ENCODE measurements at regions not wholly inside any gene's neighbourhood (a gene's known extent, or its start where the extent isn't known, plus 50 kb on each side); places are given as distances from the start of the nearest gene placed in this dataset.
A peak's percentile ranks its signal among the peaks of the same experiment; 100 is the strongest.
"Not testable (repeated sequence)": the region's sequence is repeated elsewhere in the genome, so short reads cannot be mapped to it uniquely, and the experiment has no call there.

- DNase-seq (ENCODE audit: low spot score): not testable (repeated sequence)
Observed at GRCh38 chr5:38678697-38679096, 122.3 kb upstream of the LIFR start.

- DNase-seq (ENCODE audit: low spot score): no peak
Observed at GRCh38 chr5:38680094-38680825, 123.8 kb upstream of the LIFR start.

DNA sequence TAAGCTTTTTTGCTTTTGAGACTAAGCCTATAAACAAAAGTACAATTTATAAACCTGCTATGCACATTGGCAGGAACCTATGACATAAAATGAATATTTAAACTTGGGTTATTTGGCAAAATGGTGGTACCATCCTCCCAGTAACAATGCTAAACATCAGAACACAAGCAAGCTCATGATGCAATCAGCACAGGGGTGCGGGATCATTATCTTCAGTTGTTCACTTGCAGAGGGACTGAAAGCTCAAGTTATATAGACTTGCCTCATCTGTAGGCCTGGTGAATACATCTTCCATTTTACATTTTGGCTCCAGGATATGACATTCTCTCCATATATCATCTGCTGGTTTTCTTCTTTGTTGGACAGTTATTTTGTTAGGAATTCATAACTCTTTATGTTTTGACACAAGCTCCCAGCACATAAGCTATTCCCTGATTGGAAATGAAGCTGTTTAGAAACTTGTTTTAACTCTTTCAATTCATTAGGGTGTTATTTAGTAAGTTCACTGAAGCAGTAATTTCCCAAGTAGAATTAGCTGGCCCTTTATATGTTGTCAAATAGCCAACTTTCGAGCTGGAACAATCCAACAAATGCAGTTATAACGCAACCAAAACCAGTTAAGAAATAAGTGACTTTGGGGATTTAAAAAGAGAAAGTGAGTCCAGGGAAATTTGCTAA is 124.7 kb upstream of the LIFR start:
- DNase-seq (ENCODE audit: low spot score): no peak

- no peak for DNase-seq (ENCODE audit: low spot score)
Observed at GRCh38 chr5:38681966-38682365, 125.5 kb upstream of the LIFR start.

GRCh38 chr5:38686658-38687057 is 130.2 kb upstream of the LIFR start:
- DNase-seq (ENCODE audit: low spot score): no peak

DNA sequence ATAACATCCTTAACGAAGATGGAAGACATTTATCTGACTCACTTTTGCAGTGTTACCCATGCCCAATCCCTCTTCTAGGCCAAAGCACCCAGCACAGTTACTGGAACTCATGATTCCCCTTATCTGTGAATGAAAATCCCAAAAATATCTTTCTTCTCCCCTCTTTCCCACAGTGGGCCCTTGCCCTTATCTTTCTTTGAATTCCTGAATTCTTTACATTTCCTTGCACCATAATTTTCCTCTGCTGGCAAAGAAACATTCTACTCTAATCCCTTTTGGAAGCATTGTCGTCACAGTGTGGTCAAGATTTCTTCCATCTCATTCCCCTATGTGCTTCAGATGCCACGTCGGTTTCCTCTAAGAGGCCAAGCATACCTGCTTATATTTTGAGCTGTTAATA is 135.9 kb upstream of the LIFR start:
- DNase-seq (ENCODE audit: low spot score): no peak

GRCh38 chr5:38692781-38693527 is 136.5 kb upstream of the LIFR start:
- DNase-seq (ENCODE audit: low spot score): no peak

DNA sequence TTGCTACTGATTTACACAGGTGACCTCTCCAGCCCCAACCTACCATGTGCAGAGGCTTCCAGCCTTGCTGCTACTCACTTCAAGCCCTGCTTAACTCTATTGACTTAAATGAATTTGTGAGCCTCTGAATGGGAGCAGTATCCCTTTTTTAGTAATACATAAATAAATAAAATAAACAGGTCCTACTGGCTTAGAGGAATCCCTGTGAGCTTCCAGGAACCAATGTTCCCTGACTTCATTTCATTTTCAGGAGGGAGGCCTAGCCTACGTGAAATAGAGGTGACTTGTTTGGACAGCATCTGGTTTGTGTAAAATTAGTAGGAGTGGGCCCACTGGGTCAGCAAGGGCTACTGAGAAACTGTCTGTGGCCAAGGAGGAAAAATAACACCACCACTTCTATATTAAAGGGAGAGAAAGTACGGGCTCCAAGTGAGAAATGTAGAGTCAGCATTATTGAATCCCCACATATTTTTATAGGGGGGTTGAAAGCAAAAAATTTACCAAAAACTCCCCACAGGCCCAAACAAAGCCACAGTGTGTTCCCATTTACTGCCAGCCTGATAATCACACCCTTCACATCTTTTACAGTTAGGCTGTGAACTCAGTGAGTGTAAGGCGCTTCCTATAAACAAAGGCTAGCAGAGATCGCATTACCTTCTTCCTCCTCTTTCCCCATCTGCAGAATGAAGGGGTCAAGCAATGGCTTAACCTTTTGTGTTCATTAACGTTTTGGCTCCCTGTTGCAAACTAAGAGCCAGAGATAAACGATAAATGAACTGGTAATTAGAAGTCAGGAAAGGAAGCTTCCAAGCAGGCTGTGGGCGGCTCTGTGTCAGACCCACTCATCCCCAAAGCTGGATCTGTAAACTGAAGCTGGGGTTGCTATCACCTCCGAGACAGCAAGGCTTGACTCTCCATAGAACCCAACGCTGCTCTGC is 138.8 kb upstream of the LIFR start:
- DNase-seq (ENCODE audit: low spot score): no peak

- peak; percentile 24 for DNase-seq (ENCODE audit: low spot score)
Observed at GRCh38 chr5:38697013-38697412, 140.6 kb upstream of the LIFR start.

DNA sequence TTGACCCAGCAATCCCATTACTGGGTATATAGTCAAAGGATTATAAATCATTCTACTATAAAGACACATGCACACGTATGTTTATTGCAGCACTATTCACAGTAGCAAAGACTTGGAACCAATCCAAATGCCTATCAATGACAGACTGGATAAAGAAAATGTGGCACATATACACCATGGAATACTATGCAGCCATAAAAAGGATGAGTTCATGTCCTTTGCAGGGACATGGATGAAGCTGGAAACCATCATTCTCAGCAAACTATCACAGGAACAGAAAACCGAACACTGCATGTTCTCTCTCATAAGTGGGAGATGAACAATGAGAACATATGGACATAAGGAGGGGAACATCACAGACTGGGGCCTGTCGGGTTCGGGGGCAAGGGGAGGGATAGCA is 140.3 kb upstream of the OSMR start:
- not testable (repeated sequence) for DNase-seq (ENCODE audit: low spot score)

DNA sequence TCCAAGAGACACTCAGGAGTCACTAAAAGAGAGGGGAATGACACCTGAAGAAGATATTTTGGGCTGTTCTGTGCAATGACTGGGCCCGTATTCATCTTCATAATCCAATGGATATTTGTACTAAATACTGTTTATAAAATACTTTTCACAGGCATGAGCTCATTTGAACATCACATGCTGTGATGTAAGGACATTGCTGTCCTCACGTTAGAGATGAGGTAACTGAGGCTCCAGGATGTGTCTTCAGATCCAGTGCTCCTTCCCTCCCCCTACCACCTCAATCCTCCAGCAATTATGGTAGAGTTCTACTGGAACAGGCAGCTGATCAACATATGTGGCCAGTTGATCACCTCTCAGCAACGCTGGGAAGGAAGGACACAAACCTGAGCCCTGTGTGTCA is 139.4 kb upstream of the OSMR start:
- no peak for DNase-seq (ENCODE audit: low spot score)

GRCh38 chr5:38707352-38708210 is 138.2 kb upstream of the OSMR start:
- DNase-seq (ENCODE audit: low spot score): no peak

- DNase-seq (ENCODE audit: low spot score): no peak
Observed at GRCh38 chr5:38709678-38710306, 136.0 kb upstream of the OSMR start.

DNA sequence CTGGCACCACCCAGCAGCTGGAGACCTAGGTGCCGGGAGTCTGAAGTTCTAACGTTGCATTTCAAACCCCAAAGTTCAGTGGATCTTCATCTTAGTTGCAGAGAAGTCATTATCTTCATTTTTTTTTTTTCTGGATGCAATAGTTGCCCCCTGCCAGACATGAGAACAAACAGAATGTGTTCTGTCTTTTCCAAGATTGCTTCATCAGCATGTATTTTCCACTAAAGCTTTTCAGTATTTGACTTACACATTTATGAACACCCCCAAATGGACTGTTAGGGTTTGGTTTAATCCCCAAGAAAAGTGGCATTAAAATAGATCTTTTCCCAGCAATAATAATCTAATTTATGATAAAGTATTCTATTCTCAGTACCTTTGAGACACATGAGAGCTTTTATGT is 135.2 kb upstream of the OSMR start:
- no peak for DNase-seq (ENCODE audit: low spot score)

GRCh38 chr5:38712391-38712790 is 133.4 kb upstream of the OSMR start:
- no peak for DNase-seq (ENCODE audit: low spot score)

DNA sequence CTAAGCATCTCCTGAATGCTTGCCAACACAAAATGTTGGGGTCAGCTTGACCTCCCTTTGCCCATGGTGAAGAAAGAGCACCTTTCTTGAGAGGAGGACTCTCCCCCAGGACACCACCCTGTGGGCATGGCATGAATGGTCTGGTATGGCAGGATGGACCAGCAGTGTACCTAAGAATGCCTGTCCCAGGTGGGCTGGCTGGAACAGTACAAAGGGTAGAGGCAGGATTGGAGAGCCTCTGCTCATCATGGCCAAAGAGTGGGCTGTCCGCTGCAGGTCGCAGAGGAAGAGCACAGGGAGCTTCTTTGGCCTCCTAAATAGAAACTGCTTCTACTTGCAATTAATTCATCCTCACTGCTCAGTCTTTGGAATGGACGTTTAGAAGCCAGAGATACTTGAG is 131.6 kb upstream of the OSMR start:
- no peak for DNase-seq (ENCODE audit: low spot score)

- no peak for DNase-seq (ENCODE audit: low spot score)
Observed at GRCh38 chr5:38714703-38715355, 131.0 kb upstream of the OSMR start.

DNA sequence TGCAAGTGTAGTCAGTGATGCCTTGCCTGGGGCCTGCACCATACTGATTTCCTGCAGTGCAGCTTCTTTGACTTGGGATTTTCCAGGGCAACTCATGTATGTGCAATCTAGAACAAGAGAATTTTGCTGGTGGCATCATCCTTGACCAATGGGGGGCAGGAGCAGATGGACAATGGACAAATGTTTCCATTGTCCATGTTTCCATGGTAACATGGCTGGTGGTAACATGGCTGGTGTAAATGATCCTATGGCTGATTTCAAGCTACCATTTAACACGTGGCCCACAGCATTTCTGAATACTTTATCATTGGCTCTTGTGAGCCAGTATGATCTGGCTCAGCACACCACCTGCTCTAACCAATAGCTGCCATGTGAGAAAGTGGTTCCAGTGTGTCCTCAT is 130.1 kb upstream of the OSMR start:
- DNase-seq (ENCODE audit: low spot score): no peak

GRCh38 chr5:38716516-38716915 is 129.3 kb upstream of the OSMR start:
- DNase-seq (ENCODE audit: low spot score): no peak

DNA sequence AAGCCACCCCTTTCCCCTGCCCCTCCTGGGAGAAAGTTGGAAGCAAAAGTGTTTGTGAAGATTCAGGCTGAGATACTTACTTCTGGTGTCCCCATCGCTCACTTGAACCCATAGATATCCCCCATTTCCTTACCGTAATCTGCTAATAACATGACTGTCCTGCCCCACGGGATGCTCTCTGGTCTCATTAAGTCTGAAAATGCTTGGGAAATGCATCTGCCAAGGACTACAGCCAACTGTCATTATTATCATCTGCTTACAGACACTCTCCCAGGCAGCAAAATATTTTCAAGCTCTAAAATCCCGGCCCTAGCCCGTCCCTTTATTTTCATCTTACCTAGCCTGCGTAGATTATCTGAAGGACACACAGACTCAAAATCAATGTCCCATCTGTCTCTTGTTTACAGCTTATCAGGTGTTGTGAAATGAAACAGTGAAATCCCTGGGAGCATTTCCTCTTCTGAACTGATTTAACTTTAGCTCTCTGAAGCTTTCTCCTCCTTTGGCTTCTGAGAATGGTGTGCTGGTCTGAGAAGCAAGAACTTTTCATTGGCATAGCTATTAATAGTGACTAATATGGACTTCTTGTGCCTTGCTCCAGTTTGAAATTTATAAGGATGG is 126.9 kb upstream of the OSMR start:
- peak; percentile 9 for DNase-seq (ENCODE audit: low spot score)
